HCT116 (cell line): ENCODE measurements at regions not wholly inside any gene's neighbourhood (a gene's known extent, or its start where the extent isn't known, plus 50 kb on each side); places are given as distances from the start of the nearest gene placed in this dataset.

Source experiments
- ATAC-seq: fragments of 200-7000 bp; cut with Tn5 transposase; 2 replicates; pipeline ENCODE4 v1.9.1; 2020; ENCODE audit warnings: mild to moderate bottlenecking, moderate library complexity
- BruUV-seq: library from RNA; stranded (reverse); fragments of 400-500 nt; replicated peaks from 2 replicates; lab custom pipeline; 2021; lab: Mats Ljungman, UMichigan
- CTCF ChIA-PET: fragments of 300-600 bp; sonication (Branson Sonifier 250); formaldehyde crosslinking; loops from one replicate; lab custom pipeline; 2021; ENCODE audit warnings: antibody characterized with exemption; lab: Charles Lee
- POLR2A ChIA-PET: fragments of 300-600, 350-600 bp; sonication (Branson Sonifier 250); formaldehyde crosslinking; loops from one replicate; lab custom pipeline; 2021; ENCODE audit warnings: antibody characterized with exemption; lab: Charles Lee
- RAD21 ChIA-PET, 2 experiments: fragments of 300-600 bp; sonication (Branson Sonifier 250); formaldehyde crosslinking; loops; one replicate each; lab custom pipeline; 2023; ENCODE audit warnings: low total read pairs in 2 of 2; ENCODE audit not compliant: uncharacterized antibody in 2 of 2, unreplicated experiment in 2 of 2, low non-redundant PET in 1 of 2; lab: Charles Lee
- DNase-seq: peaks from one replicate; pipeline ENCODE4 v3.0.0-alpha.2; 2010; ENCODE audit warnings: low read depth, low spot score
- H2AFZ ChIP-seq: fragments of 200-600 bp; shearing (Covaris generic), sonication (generic); 2 replicates; pipeline ENCODE4 v1.6.1; 2017; ENCODE audit warnings: low read depth, mixed run types, mixed read lengths, antibody characterized with exemption, low read length; ENCODE audit not compliant: poor library complexity, severe bottlenecking
- H3K27ac ChIP-seq: 2 replicates; pipeline ENCODE4 v1.5.1; 2012; ENCODE audit warnings: low read depth, low read length
- H3K27me3 ChIP-seq: fragments of 200-600 bp; sonication (generic); 2 replicates; pipeline ENCODE4 v1.6.1; 2016; ENCODE audit warnings: mixed run types, low read length, mixed read lengths; ENCODE audit not compliant: insufficient read depth
- H3K36me3 ChIP-seq, 2 experiments: fragments of 200-500 bp in 1 of 2; fragments of 200-600 bp in 1 of 2; sonication (Bioruptor generic) in 1 of 2; sonication (generic) in 1 of 2; 2 replicates each; pipeline versions ENCODE4 v1.5.1 to v1.6.1; 2014 to 2016; ENCODE audit warnings: low read length in 2 of 2, inconsistent platforms in 1 of 2, mixed read lengths in 1 of 2, mixed run types in 1 of 2; ENCODE audit not compliant: insufficient read depth in 2 of 2, control insufficient read depth in 1 of 2
- H3K4me1 ChIP-seq, 2 experiments: fragments of 200-600 bp in 1 of 2; sonication (generic) in 1 of 2; 2 replicates each; pipeline versions ENCODE4 v1.5.1 to v1.6.1; 2012 to 2017; ENCODE audit warnings: low read length in 2 of 2, inconsistent platforms in 1 of 2, mild to moderate bottlenecking in 1 of 2, mixed read lengths in 1 of 2, mixed run types in 1 of 2, moderate library complexity in 1 of 2; ENCODE audit not compliant: insufficient read depth in 2 of 2, control insufficient read depth in 1 of 2
- H3K4me2 ChIP-seq: fragments of 200-600 bp; sonication (generic); 2 replicates; pipeline ENCODE4 v1.6.1; 2017; ENCODE audit warnings: mixed run types, low read length, mixed read lengths
- H3K4me3 ChIP-seq, 2 experiments: fragments of 200-600 bp in 1 of 2; sonication (generic) in 1 of 2; replicated peaks in 1 of 2; 2 replicates each; pipeline ENCODE4 v1.5.1; 2011 to 2016; ENCODE audit warnings: low read length in 2 of 2, control low read depth in 1 of 2, low read depth in 1 of 2, mild to moderate bottlenecking in 1 of 2, mixed read lengths in 1 of 2, mixed run types in 1 of 2
- H3K79me2 ChIP-seq: fragments of 200-600 bp; sonication (generic); 2 replicates; pipeline ENCODE4 v1.6.1; 2017; ENCODE audit warnings: mild to moderate bottlenecking, mixed run types, low read length, moderate library complexity, mixed read lengths; ENCODE audit not compliant: insufficient read depth
- H3K9ac ChIP-seq: fragments of 200-600 bp; sonication (generic); 2 replicates; pipeline ENCODE4 v1.6.1; 2016; ENCODE audit warnings: low read length, mixed read lengths
- H3K9me2 ChIP-seq: fragments of 200-600 bp; sonication (generic), shearing (Covaris generic); 2 replicates; pipeline ENCODE4 v1.6.1; 2017; ENCODE audit warnings: mixed run types, mild to moderate bottlenecking, moderate library complexity; ENCODE audit not compliant: insufficient read depth
- H3K9me3 ChIP-seq, 2 experiments: fragments of 200-500 bp in 1 of 2; fragments of 200-600 bp in 1 of 2; sonication (Bioruptor generic) in 1 of 2; sonication (generic) in 1 of 2; 2 replicates each; pipeline ENCODE4 v1.6.1; 2014 to 2017; ENCODE audit warnings: low read length in 2 of 2, mixed read lengths in 2 of 2, inconsistent platforms in 1 of 2, low read depth in 1 of 2, mild to moderate bottlenecking in 1 of 2, mixed run types in 1 of 2, moderate library complexity in 1 of 2; ENCODE audit not compliant: control insufficient read depth in 1 of 2, insufficient read depth in 1 of 2
- H4K20me1 ChIP-seq: fragments of 200-600 bp; sonication (generic), shearing (Covaris generic); 2 replicates; pipeline ENCODE4 v1.6.1; 2017; ENCODE audit warnings: mixed run types, mild to moderate bottlenecking, moderate library complexity; ENCODE audit not compliant: insufficient read depth
- EGR1 ChIP-seq: IDR thresholded peaks from 2 replicates; pipeline ENCODE4 v1.6.1; 2012; ENCODE audit warnings: low read depth
- FOSL1 ChIP-seq: IDR thresholded peaks from 2 replicates; pipeline ENCODE4 v1.6.1; 2012; ENCODE audit warnings: low read depth
- JUND ChIP-seq: IDR thresholded peaks from 2 replicates; pipeline ENCODE4 v1.6.1; 2012
- POLR2AphosphoS5 ChIP-seq: IDR thresholded peaks from 2 replicates; pipeline ENCODE4 v1.6.1; 2011; ENCODE audit warnings: mild to moderate bottlenecking, low read depth, low read length, moderate library complexity
- RAD21 ChIP-seq: IDR thresholded peaks from 2 replicates; pipeline ENCODE4 v1.6.1; 2012; ENCODE audit warnings: low read depth, mild to moderate bottlenecking
- REST ChIP-seq: IDR thresholded peaks from 2 replicates; pipeline ENCODE4 v1.6.1; 2012; ENCODE audit warnings: low read depth
- SRF ChIP-seq: IDR thresholded peaks from 2 replicates; pipeline ENCODE4 v1.6.1; 2012; ENCODE audit warnings: low read depth
- YY1 ChIP-seq: IDR thresholded peaks from 2 replicates; pipeline ENCODE4 v1.6.1; 2011; ENCODE audit warnings: low read length, low read depth, moderate library complexity, mild to moderate bottlenecking; ENCODE audit not compliant: insufficient replicate concordance; ENCODE audit errors: extremely low read depth
- ZBTB33 ChIP-seq: IDR thresholded peaks from 2 replicates; pipeline ENCODE4 v1.6.1; 2011; ENCODE audit warnings: mild to moderate bottlenecking, low read length, moderate library complexity; ENCODE audit not compliant: insufficient replicate concordance; ENCODE audit errors: extremely low read depth
- ZFX ChIP-seq: fragments of 450-650 bp; IDR thresholded peaks from 2 replicates; pipeline ENCODE4 v1.6.1; 2017
- intact Hi-C: fragments of 100-400 bp; cut with micrococcal nuclease; formaldehyde crosslinking; loops from 2 replicates; pipeline ENCODE4 v1.10.0; 2022
- TF ChIP-seq, protein P1 (sequence below), 3 experiments: fragments of 200-600 bp in 1 of 3; sonication (generic) in 1 of 3; IDR thresholded peaks in 2 of 3; conservative IDR thresholded peaks in 1 of 3; 2 replicates each; pipeline ENCODE4 v1.5.1; 2012 to 2017; ENCODE audit warnings: low read depth in 2 of 3, low read length in 2 of 3, antibody characterized with exemption in 1 of 3, borderline replicate concordance in 1 of 3, control low read depth in 1 of 3, mild to moderate bottlenecking in 1 of 3, mixed read lengths in 1 of 3, mixed run types in 1 of 3, moderate library complexity in 1 of 3; ENCODE audit not compliant: insufficient read depth in 1 of 3

GRCh38 chr18:65025756-65026155 lies 725.1 kb upstream of the CDH7 start:
- no TSS peak for BruUV-seq
- Histone ChIP-seq H4K20me1 (no peaks in the 10 kb centered on the region), H3K9me2 (no peaks in the 10 kb centered on the region), H3K27me3 (no peaks in the 10 kb centered on the region), H2AFZ (no peak overlapping the region), H3K36me3 (no peaks in the 10 kb centered on the region), H3K4me2 (no peak overlapping the region), H3K4me3 (no peak overlapping the region), H3K9me3 (peaks cover 14 to 22% of the 10 kb centered on the region in 2 experiments; a peak in 2 of 4 replicates), H3K4me1 (no peaks in the 10 kb centered on the region), H3K27ac (no peak overlapping the region), H3K9ac (no peak overlapping the region), H3K79me2 (no peaks in the 10 kb centered on the region)
- POLR2A ChIA-PET: no interaction called here
- CTCF ChIA-PET: no interaction called here
- intact Hi-C loops: no loop called here
- ATAC-seq: no peak
- TF ChIP-seq, protein P1, sequence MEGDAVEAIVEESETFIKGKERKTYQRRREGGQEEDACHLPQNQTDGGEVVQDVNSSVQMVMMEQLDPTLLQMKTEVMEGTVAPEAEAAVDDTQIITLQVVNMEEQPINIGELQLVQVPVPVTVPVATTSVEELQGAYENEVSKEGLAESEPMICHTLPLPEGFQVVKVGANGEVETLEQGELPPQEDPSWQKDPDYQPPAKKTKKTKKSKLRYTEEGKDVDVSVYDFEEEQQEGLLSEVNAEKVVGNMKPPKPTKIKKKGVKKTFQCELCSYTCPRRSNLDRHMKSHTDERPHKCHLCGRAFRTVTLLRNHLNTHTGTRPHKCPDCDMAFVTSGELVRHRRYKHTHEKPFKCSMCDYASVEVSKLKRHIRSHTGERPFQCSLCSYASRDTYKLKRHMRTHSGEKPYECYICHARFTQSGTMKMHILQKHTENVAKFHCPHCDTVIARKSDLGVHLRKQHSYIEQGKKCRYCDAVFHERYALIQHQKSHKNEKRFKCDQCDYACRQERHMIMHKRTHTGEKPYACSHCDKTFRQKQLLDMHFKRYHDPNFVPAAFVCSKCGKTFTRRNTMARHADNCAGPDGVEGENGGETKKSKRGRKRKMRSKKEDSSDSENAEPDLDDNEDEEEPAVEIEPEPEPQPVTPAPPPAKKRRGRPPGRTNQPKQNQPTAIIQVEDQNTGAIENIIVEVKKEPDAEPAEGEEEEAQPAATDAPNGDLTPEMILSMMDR (IDR thresholded peaks at IDR 0.05 in 2 of 3, conservative IDR thresholded peaks at IDR 0.05 in 1 of 3; ENCODE audit: borderline replicate concordance in 1 of 3, insufficient read depth in 1 of 3, low read depth in 2 of 3, low read length in 2 of 3): no peak
- no peak for TF ChIP-seq FOSL1
- TF ChIP-seq POLR2AphosphoS5: no peak
- no peak for TF ChIP-seq JUND
- TF ChIP-seq RAD21: no peak
- TF ChIP-seq ZFX: no peak
- TF ChIP-seq YY1: no peak
- TF ChIP-seq REST: no peak
- TF ChIP-seq EGR1: no peak
- TF ChIP-seq ZBTB33: no peak
- TF ChIP-seq SRF: no peak
- RAD21 ChIA-PET: no interaction called here
- no peak for DNase-seq
